Thyroid gland (tissue), 4 donors: ENCODE measurements at regions not wholly inside any gene's neighbourhood (a gene's known extent, or its start where the extent isn't known, plus 50 kb on each side); places are given as distances from the start of the nearest gene placed in this dataset.

Experiments used
- CTCF ChIP-seq, 6 experiments: fragments of 200-600 bp in 3 of 6; fragments of 450-650 bp in 3 of 6; sonication (generic) in 3 of 6; IDR thresholded peaks; one replicate each; pipeline ENCODE4 v1.5.1; 2016 to 2019; ENCODE audit warnings: antibody characterized with exemption in 6 of 6, mild to moderate bottlenecking in 2 of 6, inconsistent platforms in 1 of 6, moderate library complexity in 1 of 6
- POLR2A ChIP-seq, 2 donors: fragments of 450-650 bp; IDR thresholded peaks; one replicate each; pipeline ENCODE4 v1.6.1; 2017; ENCODE audit warnings: antibody characterized with exemption in 2 of 2, mild to moderate bottlenecking in 2 of 2, moderate library complexity in 1 of 2

DNA sequence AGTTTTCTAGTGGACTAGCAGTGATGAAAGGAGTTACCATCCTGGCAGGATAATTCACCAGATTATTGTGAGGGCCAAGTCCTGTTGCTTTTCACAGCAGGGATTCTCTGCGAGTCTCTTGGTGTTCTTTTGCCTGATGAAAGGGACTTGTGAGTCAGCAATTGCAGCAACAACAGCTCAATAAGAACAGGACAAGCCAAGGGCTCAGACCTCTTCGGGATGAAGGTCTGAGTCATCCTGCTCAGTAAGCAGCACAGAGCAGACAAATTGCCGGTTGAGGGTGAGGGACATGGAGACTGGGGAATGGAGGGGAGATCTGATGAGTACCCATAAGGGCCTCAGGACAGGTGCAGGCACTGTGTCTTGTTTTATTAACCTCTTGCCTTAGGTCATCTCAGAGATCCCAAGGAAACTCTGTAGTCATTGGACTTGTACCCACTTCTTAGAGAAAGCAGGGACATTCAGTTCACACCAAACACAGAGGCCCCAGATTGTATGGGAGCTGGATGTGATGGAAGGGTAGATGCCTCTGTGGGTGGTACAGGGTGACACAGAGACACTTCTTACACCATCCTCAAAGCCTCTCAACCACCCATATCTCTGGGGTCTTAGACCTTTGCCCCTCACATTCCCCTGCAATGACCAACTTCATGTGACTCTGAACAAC, 173.8 kb upstream of the TLE3 start:
- TF ChIP-seq CTCF (IDR thresholded peaks at IDR 0.05) (no peak), POLR2A (IDR thresholded peaks at IDR 0.05) (no peak)
